Caco-2 (cell line): ENCODE measurements at regions not wholly inside any gene's neighbourhood (a gene's known extent, or its start where the extent isn't known, plus 50 kb on each side); places are given as distances from the start of the nearest gene placed in this dataset.

Experiments used
- BruUV-seq: library from RNA; stranded (reverse); fragments of 400-500 nt; replicated peaks from 2 replicates; lab custom pipeline; 2021; lab: Mats Ljungman, UMichigan
- CTCF ChIA-PET: fragments of 300-600 bp; sonication (Branson Sonifier 250); formaldehyde crosslinking; loops from one replicate; lab custom pipeline; 2022; ENCODE audit warnings: antibody characterized with exemption; lab: Charles Lee
- POLR2A ChIA-PET: fragments of 300-600 bp; sonication (Branson Sonifier 250); formaldehyde crosslinking; loops from one replicate; lab custom pipeline; 2022; ENCODE audit warnings: antibody characterized with exemption; lab: Charles Lee
- DNase-seq, 2 experiments: peaks; one replicate each; pipeline versions ENCODE4 v3.0.0 to v3.0.0-alpha.2; 2020 to 2022
- H3K27me3 ChIP-seq: replicated peaks from 2 replicates; pipeline ENCODE4 v1.6.0; 2011; ENCODE audit warnings: low read length; ENCODE audit not compliant: control insufficient read depth, insufficient read depth
- H3K36me3 ChIP-seq: 2 replicates; pipeline ENCODE4 v1.5.1; 2011; ENCODE audit warnings: low read length; ENCODE audit not compliant: control insufficient read depth, insufficient read depth
- H3K4me1 ChIP-seq: fragments of 250-450 bp; sonication (Bioruptor Pico); 2 replicates; pipeline ENCODE4 v1.5.1; 2020; ENCODE audit warnings: mild to moderate bottlenecking
- H3K4me3 ChIP-seq: 2 replicates; pipeline ENCODE4 v1.5.1; 2011; ENCODE audit warnings: low read depth, mild to moderate bottlenecking, control low read depth, low read length
- H3K9me3 ChIP-seq: fragments of 250-450 bp; sonication (Bioruptor Pico); 2 replicates; pipeline ENCODE4 v1.5.1; 2020; ENCODE audit warnings: mild to moderate bottlenecking, moderate library complexity
- H3K27ac Mint-ChIP-seq: one replicate; pipeline ENCODE4 v1.8.0; 2022; ENCODE audit warnings: mixed read lengths; ENCODE audit not compliant: unreplicated experiment
- H3K27me3 Mint-ChIP-seq: one replicate; pipeline ENCODE4 v1.8.0; 2022; ENCODE audit warnings: mixed read lengths; ENCODE audit not compliant: insufficient read depth, unreplicated experiment
- H3K36me3 Mint-ChIP-seq: one replicate; pipeline ENCODE4 v1.8.0; 2022; ENCODE audit warnings: mild to moderate bottlenecking, mixed read lengths; ENCODE audit not compliant: insufficient read depth, unreplicated experiment
- H3K4me1 Mint-ChIP-seq: one replicate; pipeline ENCODE4 v1.8.0; 2022; ENCODE audit warnings: low read depth, mixed read lengths; ENCODE audit not compliant: unreplicated experiment
- H3K4me3 Mint-ChIP-seq: one replicate; pipeline ENCODE4 v1.8.0; 2022; ENCODE audit warnings: mild to moderate bottlenecking, moderate library complexity, mixed read lengths; ENCODE audit not compliant: unreplicated experiment
- H3K9me3 Mint-ChIP-seq: one replicate; pipeline ENCODE4 v1.8.0; 2022; ENCODE audit warnings: mixed read lengths; ENCODE audit not compliant: unreplicated experiment
- intact Hi-C: fragments of 100-400 bp; cut with micrococcal nuclease; formaldehyde crosslinking; loops from one replicate; pipeline ENCODE4 v1.10.0; 2022; ENCODE audit not compliant: unreplicated experiment
- TF ChIP-seq, protein P1 (sequence below), 2 experiments: fragments of 200-600 bp in 1 of 2; IDR thresholded peaks; 1 replicate in 1 of 2; 2 replicates in 1 of 2; pipeline versions ENCODE4 v1.5.1 to v1.8.0; 2011 to 2022; ENCODE audit warnings: antibody characterized with exemption in 1 of 2, control low read depth in 1 of 2, inconsistent platforms in 1 of 2, low read depth in 1 of 2, low read length in 1 of 2, mild to moderate bottlenecking in 1 of 2, moderate library complexity in 1 of 2; ENCODE audit not compliant: insufficient read depth in 1 of 2, severe bottlenecking in 1 of 2, unreplicated experiment in 1 of 2

DNA sequence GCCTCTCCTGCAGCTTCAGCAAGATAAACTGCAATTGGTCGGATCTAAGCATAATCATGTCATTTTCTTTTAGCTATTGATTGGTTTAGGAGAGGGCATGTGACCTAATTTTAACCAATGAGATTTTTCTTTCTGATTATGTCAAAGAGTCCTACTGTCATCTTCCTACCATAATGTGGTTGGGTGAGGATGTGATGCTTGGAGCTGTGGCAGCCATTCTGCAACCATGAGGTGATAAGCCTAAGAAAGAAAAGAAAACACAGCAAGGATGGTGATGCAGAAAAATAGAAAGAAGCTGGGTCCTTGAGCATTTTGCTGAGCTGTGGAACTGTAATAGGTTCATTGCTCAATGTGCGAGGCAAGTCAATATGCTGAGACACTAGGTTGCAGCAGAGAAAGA is 121.7 kb upstream of the CRHR1 start:
- POLR2A ChIA-PET = no interaction called here
- TF ChIP-seq, protein P1, sequence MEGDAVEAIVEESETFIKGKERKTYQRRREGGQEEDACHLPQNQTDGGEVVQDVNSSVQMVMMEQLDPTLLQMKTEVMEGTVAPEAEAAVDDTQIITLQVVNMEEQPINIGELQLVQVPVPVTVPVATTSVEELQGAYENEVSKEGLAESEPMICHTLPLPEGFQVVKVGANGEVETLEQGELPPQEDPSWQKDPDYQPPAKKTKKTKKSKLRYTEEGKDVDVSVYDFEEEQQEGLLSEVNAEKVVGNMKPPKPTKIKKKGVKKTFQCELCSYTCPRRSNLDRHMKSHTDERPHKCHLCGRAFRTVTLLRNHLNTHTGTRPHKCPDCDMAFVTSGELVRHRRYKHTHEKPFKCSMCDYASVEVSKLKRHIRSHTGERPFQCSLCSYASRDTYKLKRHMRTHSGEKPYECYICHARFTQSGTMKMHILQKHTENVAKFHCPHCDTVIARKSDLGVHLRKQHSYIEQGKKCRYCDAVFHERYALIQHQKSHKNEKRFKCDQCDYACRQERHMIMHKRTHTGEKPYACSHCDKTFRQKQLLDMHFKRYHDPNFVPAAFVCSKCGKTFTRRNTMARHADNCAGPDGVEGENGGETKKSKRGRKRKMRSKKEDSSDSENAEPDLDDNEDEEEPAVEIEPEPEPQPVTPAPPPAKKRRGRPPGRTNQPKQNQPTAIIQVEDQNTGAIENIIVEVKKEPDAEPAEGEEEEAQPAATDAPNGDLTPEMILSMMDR (IDR thresholded peaks at IDR 0.05; ENCODE audit: insufficient read depth in 1 of 2, low read depth in 1 of 2, low read length in 1 of 2, severe bottlenecking in 1 of 2, unreplicated experiment in 1 of 2) = no peak
- no peak overlapping the region for H3K4me3 ChIP-seq
- intact Hi-C loops = no loop called here
- no TSS peak for BruUV-seq
- no peak overlapping the region for H3K4me3 Mint-ChIP-seq
- CTCF ChIA-PET = interaction anchor here (0.6 kb wide), 1 partner anchor 12 kb away, joined by 6 read pairs; no protein-coding TSS in a partner anchor
- H3K9me3 Mint-ChIP-seq = no peaks in the 10 kb centered on the region
- no peaks in the 10 kb centered on the region for H3K9me3 ChIP-seq
- DNase-seq = no peak
- no peaks in the 10 kb centered on the region for H3K4me1 Mint-ChIP-seq
- H3K4me1 ChIP-seq = no peaks in the 10 kb centered on the region
- H3K27ac Mint-ChIP-seq = no peak overlapping the region
- H3K36me3 Mint-ChIP-seq = peaks cover 5% of the 10 kb centered on the region
- H3K36me3 ChIP-seq = no peaks in the 10 kb centered on the region
- peaks cover 18% of the 10 kb centered on the region for H3K27me3 Mint-ChIP-seq
- H3K27me3 ChIP-seq = peaks cover under 1% of the 10 kb centered on the region

DNA sequence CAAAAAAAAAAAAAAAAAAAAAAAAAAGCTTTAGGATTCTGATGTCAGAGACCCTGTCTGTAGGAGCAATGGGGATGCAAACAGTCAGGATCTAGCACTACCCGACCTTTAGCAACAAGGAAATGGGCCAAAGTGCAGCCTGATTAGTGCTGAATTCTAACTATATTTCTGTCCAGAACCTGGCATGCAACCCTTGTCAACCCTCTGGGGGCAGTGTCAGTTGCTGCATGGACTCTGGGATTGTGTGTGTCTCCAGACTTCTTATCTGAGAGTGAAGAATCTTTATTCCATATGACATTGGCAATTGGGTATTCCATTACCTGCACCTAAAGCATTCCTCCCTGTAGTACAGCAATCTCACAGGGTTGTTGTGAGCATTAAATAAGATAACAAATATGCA is 120.3 kb upstream of the CRHR1 start:
- H3K27me3 Mint-ChIP-seq = peaks cover 20% of the 10 kb centered on the region

DNA sequence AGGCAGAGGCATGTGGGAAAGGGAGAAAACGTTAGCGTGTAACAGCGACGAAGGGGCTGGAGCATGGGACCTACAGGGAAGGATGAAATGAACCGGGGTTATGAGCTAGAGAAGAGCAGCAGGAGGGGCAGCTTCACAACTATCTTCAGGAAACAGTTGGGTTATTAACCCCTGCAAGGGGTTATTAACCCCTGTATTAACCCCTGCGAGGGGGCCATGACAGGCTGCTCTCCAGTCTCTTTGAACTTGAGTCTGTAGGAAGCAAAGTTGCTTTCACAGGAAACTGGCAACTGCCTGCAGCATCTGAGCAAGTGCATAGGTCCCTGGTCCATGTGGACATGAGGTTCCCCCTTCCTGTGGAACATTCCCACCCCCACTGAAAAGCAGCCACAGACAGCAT is 119.2 kb upstream of the CRHR1 start:
- no peaks in the 10 kb centered on the region for H3K36me3 ChIP-seq
- CTCF ChIA-PET = no interaction called here
- no peak overlapping the region for H3K4me3 ChIP-seq
- Mint-ChIP-seq H3K27me3 (peaks cover 20% of the 10 kb centered on the region), H3K4me1 (no peaks in the 10 kb centered on the region), H3K9me3 (no peaks in the 10 kb centered on the region), H3K36me3 (peaks cover 5% of the 10 kb centered on the region), H3K4me3 (no peak overlapping the region), H3K27ac (no peak overlapping the region)
- H3K27me3 ChIP-seq = peaks cover 3% of the 10 kb centered on the region
- TF ChIP-seq, protein P1 (IDR thresholded peaks at IDR 0.05; ENCODE audit: insufficient read depth in 1 of 2, low read depth in 1 of 2, low read length in 1 of 2, severe bottlenecking in 1 of 2, unreplicated experiment in 1 of 2) = no peak
- no peak for DNase-seq
- H3K9me3 ChIP-seq = no peaks in the 10 kb centered on the region
- BruUV-seq = no TSS peak
- H3K4me1 ChIP-seq = no peaks in the 10 kb centered on the region
- intact Hi-C loops = no loop called here
- POLR2A ChIA-PET = no interaction called here

More for the DNA sequence above, 120.3 kb upstream of the CRHR1 start:
- Histone ChIP-seq H3K36me3 (no peaks in the 10 kb centered on the region), H3K4me3 (no peak overlapping the region), H3K27me3 (peaks cover 1% of the 10 kb centered on the region), H3K4me1 (no peaks in the 10 kb centered on the region), H3K9me3 (no peaks in the 10 kb centered on the region)
- BruUV-seq = no TSS peak
- TF ChIP-seq, protein P1 (IDR thresholded peaks at IDR 0.05; ENCODE audit: insufficient read depth in 1 of 2, low read depth in 1 of 2, low read length in 1 of 2, severe bottlenecking in 1 of 2, unreplicated experiment in 1 of 2) = peak; percentile 13
- Mint-ChIP-seq H3K4me1 (no peaks in the 10 kb centered on the region), H3K36me3 (peaks cover 5% of the 10 kb centered on the region), H3K9me3 (no peaks in the 10 kb centered on the region), H3K4me3 (no peak overlapping the region), H3K27ac (no peak overlapping the region)
- intact Hi-C loops = no loop called here
- POLR2A ChIA-PET = no interaction called here
- CTCF ChIA-PET = no interaction called here
- no peak for DNase-seq
